HL-60/S4 treated with phorbol 12-myristate 13-acetate at 8.2 ng/mL for 4 days and 3 days (cell line): ENCODE measurements at regions not wholly inside any gene's neighbourhood (a gene's known extent, or its start where the extent isn't known, plus 50 kb on each side); places are given as distances from the start of the nearest gene placed in this dataset.

ENCODE experiments used
- in situ Hi-C: fragments of 300-500 bp; cut with MboI; formaldehyde crosslinking; loops from 2 replicates; pipeline ENCODE4 v1.15.0; 2022; ENCODE audit warnings: low sequenced_read_pairs

DNA sequence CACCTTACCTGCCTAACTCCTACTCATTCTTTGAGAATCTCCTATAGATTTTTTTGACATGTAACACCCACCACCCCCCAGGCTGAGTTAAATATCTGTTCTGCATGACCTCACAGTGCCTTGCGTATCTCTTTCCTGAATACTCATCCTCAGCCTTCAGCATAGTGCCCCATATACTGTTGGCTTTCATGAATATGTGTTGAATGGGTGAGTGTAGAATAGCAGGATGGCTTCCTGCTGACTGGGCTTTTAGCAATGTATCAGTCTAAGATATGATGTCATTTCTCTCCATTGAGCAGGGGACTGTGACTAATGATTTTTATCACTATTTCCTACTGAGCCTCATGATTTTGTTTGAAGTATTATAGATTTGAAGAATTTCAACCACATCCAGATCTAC, 361.6 kb upstream of the MARCKS start:
- in situ Hi-C loops, result no loop called here

DNA sequence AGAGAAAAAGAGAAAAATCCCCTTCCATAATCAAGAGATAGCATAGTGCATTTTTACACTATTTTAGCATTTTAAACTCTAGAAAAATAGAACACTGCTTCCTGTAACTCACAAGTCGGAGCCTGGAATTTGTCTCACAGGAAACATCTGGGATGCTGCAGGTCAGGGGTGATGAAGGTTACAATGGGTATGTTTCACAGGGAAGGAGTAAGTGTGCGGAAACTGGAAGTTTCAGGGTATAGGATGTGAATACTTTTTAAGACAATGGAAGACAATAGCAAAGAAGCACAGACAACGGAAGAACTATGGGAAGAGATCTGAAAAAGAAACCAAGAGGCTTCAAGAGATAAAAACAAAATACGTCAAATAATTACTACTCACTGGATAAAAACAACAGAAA, 361.0 kb upstream of the MARCKS start:
- in situ Hi-C loops, result no loop called here

DNA sequence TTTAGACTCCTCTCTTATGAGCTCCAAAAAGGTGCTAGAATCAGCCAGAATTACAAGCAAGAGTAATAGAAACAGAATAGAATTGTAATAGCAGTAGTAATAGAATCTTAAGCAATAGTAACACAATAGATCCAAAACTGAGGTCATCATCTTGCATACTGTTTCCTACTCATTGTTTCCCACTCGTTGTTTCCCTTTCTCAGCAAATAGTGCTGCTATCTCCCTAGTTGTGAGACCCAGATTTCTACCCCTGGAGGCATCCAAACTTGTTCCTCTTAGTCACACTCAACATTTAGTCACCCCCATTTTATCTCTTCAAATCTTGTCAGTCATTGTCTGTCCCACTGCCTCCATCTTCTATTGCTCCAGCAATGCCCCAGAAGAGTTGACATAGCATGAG, 356.9 kb upstream of the MARCKS start:
- in situ Hi-C loops, result no loop called here

- in situ Hi-C loops, result no loop called here
Observed at GRCh38 chr6:113505084-113505699, 352.0 kb upstream of the MARCKS start.

DNA sequence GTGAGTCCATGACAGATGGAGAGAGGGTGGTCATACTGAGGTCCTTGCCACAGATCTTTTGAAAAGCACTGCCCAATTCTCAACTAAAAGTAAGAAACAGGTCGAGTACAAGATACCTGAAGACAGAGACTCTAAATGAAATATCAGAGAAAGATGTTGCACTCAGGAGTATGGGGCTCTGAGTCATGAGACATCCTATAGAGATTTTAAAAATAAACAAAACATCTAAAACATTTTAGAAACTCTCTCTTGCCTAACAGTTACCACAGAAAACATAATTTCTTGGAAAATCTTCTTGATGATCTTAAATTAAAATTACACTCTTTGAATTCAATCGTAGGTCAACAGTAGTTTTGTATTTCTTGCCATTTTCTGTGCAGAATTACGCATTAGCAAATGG, 348.9 kb upstream of the MARCKS start:
- in situ Hi-C loops, result no loop called here

DNA sequence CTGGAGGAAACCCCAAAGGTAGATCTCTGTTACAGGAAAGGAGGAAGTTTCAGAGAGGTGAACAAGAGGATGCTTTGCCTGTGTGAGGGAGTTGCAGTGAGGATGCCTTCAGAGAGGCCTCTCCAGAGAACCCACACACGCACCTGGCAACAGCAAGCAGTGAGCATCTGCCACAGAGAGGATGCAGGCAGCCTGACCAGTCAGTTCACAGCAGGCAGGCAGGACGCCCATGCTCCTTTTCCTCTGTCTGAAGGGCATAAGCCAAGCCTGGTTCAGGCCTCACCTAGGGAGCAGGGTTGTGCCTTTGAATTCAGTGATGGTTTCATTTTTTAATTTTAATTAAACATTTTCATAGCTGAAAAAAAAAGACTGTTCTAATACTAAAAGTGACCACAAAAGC, 346.0 kb upstream of the MARCKS start:
- in situ Hi-C loops, result no loop called here

GRCh38 chr6:113512576-113512975, 344.6 kb upstream of the MARCKS start:
- in situ Hi-C loops, result no loop called here

- in situ Hi-C loops, result no loop called here
Observed at GRCh38 chr6:113513086-113513485, 344.1 kb upstream of the MARCKS start.

DNA sequence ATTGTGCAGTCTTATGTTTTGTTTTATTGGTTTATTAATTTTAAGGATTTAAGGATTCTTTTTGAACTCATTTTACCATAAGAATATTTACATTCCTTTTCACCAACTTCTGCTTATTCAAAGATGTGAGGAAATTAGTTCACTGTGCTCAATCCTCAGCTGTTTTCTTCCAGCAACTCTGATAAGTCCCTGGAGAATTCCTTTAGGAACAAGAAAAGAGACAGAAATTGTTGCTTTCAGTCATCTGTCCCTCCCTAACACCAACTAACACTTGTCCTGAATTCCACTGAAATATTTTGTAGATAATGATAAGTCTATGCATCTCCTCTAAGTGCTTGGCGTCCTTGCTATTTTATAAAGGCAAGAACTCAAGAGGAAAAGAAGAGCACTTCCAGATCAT, 334.8 kb upstream of the MARCKS start:
- in situ Hi-C loops, result no loop called here

DNA sequence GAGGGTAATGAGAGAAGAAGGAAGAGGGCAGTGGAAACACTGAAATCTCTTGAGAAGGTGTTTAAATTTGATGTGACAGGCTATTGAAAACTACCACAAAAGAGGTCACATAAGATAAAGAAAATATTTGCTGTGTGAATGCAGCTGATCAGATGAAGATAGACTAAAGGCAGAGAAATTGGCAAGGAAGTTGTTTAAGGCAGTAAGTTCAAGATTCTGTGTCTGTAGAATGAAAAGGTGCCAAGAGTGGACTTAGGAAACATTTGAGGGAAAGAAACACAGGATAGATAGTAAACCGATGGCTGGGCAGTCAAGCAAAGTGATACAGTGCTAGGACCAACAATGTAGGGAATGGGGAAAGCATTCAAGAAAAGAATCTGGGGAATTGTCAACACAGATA, 332.3 kb upstream of the MARCKS start:
- in situ Hi-C loops, result no loop called here

GRCh38 chr6:113526553-113526952, 330.6 kb upstream of the MARCKS start:
- in situ Hi-C loops, result no loop called here

DNA sequence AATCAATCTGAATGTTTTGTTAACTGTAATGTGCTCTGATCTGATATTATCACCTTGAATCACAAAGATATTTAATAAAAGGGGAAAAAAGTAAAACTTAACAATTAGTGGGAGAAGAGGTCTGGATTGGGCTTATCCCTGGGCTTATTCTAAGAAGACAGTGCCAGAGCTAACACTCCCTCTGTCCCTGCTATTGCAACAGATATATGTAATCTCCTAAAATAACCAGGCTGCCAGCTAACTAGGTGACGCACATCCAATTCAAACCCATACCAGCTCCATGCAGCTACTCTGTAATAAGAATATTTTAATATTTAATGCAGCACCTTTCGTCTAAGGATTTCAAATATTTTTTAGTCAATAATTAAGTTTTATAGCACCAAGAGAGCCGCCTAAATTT, 330.1 kb upstream of the MARCKS start:
- in situ Hi-C loops, result no loop called here

DNA sequence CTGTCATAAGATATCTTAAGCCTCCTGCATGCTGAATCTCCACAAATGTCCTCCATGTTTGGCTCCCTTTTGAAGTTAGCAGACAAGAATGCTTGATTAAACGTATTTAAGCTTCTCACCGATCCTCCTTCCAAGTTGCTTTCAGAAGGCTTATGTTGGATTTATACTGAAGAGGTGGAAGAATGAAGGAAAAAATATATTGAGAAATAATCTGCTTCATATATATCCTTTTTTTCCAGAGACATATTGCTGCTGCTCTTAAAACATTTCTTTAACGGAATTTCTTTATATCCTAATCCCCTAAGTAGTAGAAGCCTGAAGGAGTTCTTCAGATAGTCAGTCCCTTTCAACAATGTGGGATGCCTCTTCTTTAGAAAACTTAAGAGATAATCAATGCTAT, 329.0 kb upstream of the MARCKS start:
- in situ Hi-C loops, result no loop called here

DNA sequence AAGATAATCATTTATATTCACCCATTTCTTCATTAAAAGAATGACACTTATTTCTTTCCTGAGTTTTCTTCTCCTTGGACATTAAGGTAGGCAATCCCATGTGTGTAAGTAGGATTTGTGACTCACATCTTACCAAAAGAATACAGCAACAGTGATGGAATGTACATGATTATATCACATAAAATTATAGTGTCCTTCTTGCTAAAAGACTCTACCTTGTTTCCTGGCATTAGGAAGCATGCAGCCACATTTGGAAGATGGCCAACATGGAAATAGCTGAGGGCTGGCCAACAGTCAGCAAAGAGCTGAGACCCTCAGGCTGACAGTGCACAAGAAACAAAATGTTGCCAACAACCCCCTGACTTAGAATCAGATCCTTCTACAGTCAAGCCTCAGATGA, 327.9 kb upstream of the MARCKS start:
- in situ Hi-C loops, result no loop called here

DNA sequence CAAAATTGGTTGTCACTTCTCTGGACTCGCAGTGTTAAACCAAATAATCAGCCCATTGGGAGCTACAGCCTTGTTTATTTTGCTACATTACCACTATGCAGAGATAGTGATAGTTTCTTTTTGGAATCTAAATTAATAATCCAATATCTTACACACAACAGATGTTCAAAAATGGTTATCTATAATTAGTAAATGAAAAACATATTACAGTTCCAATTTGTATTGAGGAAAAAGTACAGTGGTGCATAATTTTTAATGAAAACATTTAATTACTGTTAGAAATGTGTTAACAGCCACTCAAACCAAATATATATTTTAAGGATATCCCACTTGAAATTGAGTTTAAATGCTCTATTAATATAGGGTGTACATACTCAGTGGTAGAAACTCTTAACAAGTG, 327.3 kb upstream of the MARCKS start:
- in situ Hi-C loops, result no loop called here

DNA sequence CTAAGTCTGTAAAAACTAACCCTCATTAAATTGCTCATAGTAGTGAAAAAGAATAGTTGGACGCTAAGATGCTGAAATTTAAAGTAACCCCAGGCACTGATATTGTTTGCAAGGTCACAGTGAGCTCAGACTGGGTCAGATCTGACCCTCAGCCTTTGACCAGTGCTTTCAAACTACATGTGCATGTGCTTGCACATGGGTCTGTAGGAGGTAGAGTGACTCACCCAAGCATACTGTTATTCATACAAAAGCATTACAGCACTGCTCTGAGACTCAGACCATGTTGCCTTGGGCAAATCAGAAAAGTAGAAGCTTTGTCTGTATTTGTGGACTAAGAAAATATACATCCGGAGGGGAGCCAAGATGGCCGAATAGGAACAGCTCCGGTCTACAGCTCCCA, 326.4 kb upstream of the MARCKS start:
- in situ Hi-C loops, result no loop called here

DNA sequence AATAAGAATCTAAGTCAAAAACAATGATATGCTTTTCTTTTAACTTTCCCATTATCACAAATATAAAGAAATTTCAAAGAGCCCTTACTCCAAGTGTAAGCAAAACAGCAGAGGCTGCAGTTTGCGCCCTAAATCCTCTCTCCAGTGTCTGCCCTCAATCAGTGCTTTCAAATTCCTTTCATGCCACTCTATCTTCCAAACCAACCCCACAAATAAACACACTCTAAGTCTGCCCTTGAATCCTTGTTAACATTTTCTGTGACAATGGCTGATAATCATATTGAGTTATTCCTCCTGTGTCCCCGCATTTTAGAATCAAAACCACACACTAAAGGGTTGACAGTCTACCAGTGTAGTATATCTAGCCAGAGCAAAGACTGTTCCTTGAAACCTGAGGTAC, 317.9 kb upstream of the MARCKS start:
- in situ Hi-C loops, result no loop called here

- in situ Hi-C loops, result no loop called here
Observed at GRCh38 chr6:113539623-113540022, 317.5 kb upstream of the MARCKS start.

GRCh38 chr6:113540466-113540865, 316.7 kb upstream of the MARCKS start:
- in situ Hi-C loops, result no loop called here

GRCh38 chr6:113551168-113551567, 306.0 kb upstream of the MARCKS start:
- in situ Hi-C loops, result no loop called here

DNA sequence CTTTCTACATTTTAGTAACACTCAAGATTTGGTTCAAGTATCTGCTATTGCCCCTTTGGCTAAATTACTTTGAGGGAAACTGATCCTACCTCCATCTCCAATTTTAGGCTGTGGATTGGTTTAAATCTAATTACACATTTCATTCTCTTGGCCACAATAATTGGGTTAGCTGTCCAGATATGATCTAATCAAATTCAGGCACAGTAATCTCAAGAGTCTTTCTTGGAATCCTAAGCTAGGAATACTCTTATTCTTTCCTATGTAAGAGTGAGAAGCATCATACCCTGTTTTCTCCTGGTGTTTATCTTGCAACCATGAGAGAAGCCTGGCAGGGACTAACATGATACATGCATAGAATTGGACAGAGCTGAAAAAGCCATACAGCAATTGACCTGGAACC, 300.4 kb upstream of the MARCKS start:
- in situ Hi-C loops, result no loop called here

DNA sequence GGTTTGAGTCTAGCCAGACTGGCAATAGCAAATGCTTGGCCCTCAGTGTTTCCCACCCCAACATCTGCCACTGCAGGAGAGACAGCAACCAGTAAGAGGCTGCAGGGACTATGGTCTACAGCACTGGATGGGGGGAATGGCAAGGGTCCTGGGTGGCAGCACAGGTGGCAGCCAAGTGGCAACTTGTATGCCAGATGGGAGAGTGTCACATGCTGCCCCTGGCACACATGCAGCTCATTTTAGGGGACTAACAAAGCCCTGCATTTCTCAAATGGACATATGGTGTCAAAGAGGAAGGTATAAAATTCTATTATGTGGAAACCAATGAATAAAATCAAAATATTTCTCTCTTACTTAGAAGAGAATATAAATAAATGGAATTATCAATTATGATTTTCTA, 298.7 kb upstream of the MARCKS start:
- in situ Hi-C loops, result no loop called here

DNA sequence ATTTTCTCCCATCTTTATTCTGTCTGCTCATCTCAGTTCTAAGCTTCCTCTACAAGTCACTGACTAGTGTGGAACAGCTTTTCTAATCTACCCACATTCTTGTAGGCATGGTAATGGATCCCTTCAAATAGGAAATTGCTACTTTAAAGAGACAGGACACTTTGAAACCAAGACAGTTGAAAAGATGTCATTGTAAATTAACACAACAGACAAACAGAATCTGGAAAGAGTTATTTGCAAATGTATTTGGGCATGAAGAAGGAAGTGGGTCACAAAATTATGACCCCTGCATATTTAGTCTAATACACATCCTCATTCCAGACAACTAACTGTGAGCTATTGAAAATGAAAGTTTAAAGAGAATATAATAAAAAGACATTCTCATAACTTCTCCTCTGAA, 298.2 kb upstream of the MARCKS start:
- in situ Hi-C loops, result no loop called here

DNA sequence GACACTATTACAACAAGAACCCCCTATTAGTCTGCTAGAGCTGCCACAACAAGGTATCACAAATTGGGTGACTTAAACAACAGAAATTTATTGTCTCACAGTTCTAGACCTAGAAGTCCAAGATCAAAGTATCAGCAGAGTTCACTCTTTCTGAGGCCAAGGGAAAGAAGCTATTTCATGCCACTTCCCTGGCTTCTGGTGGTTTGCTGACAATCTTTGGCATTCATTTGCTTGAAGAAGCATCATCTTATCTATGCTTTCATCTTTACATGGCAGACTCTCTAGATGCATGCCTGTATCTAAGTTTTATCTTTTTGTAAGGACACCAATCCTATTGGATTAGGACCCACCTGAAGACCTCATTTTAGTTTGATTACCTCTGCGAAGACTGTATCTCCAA, 296.8 kb upstream of the MARCKS start:
- in situ Hi-C loops, result no loop called here
